Neural cell (in vitro differentiated cells): ENCODE measurements at regions not wholly inside any gene's neighbourhood (a gene's known extent, or its start where the extent isn't known, plus 50 kb on each side); places are given as distances from the start of the nearest gene placed in this dataset.

Experiments
- H2AFZ ChIP-seq: fragments of 200-600, 300-800 bp; sonication (generic), shearing (Covaris generic); 2 replicates; pipeline ENCODE4 v1.6.0; 2014; ENCODE audit warnings: low read depth, mild to moderate bottlenecking, antibody characterized with exemption, low read length, moderate library complexity
- H3F3A ChIP-seq: fragments of 200-600 bp; shearing (Covaris generic); 2 replicates; pipeline ENCODE4 v1.6.1; 2016; ENCODE audit warnings: mild to moderate bottlenecking, moderate library complexity, mixed read lengths, antibody characterized with exemption, low read length; ENCODE audit not compliant: insufficient read depth, poor library complexity, severe bottlenecking
- H3K27ac ChIP-seq: fragments of 200-600, 300-800 bp; sonication (generic), shearing (Covaris generic); 2 replicates; pipeline ENCODE4 v1.5.1; 2014; ENCODE audit warnings: mild to moderate bottlenecking, low read length, moderate library complexity
- H3K27me3 ChIP-seq: fragments of 300-800, 200-600 bp; sonication (generic), shearing (Covaris generic); 2 replicates; pipeline ENCODE4 v1.6.0; 2014; ENCODE audit warnings: mild to moderate bottlenecking, low read depth, low read length, moderate library complexity; ENCODE audit not compliant: insufficient read depth
- H3K36me3 ChIP-seq: fragments of 300-800, 200-600 bp; sonication (generic), shearing (Covaris generic); 2 replicates; pipeline ENCODE4 v1.5.1; 2014; ENCODE audit warnings: mild to moderate bottlenecking, antibody characterized with exemption, low read length, moderate library complexity; ENCODE audit not compliant: insufficient read depth
- H3K4me2 ChIP-seq: fragments of 300-800, 200-600 bp; sonication (generic), shearing (Covaris generic); 2 replicates; pipeline ENCODE4 v1.6.0; 2014; ENCODE audit warnings: mild to moderate bottlenecking, low read length
- H3K4me3 ChIP-seq: fragments of 300-800, 200-600 bp; sonication (generic), shearing (Covaris generic); 2 replicates; pipeline ENCODE4 v1.5.1; 2014; ENCODE audit warnings: mild to moderate bottlenecking, low read length, moderate library complexity
- H3K79me2 ChIP-seq: fragments of 200-600 bp; shearing (Covaris generic); replicated peaks from 2 replicates; pipeline ENCODE4 v1.6.0; 2014; ENCODE audit warnings: mild to moderate bottlenecking, low read length, moderate library complexity; ENCODE audit not compliant: insufficient read depth
- H3K9ac ChIP-seq: fragments of 300-800, 200-600 bp; sonication (generic), shearing (Covaris generic); 2 replicates; pipeline ENCODE4 v1.6.1; 2016; ENCODE audit warnings: mild to moderate bottlenecking, low read length, mixed read lengths
- H3K9me2 ChIP-seq: fragments of 200-600 bp; shearing (Covaris generic); 2 replicates; pipeline ENCODE4 v1.6.1; 2016; ENCODE audit warnings: mild to moderate bottlenecking, low read length, mixed read lengths; ENCODE audit not compliant: insufficient read depth
- H3K9me3 ChIP-seq: fragments of 200-600, 300-800 bp; sonication (generic), shearing (Covaris generic); 2 replicates; pipeline ENCODE4 v1.6.1; 2016; ENCODE audit warnings: mild to moderate bottlenecking, mixed run types, low read length, moderate library complexity, mixed read lengths
- H4K20me1 ChIP-seq: fragments of 200-600 bp; shearing (Covaris generic); 2 replicates; pipeline ENCODE4 v1.6.1; 2016; ENCODE audit warnings: mild to moderate bottlenecking, mixed run types; ENCODE audit not compliant: insufficient read depth
- EP300 ChIP-seq: fragments of 450-650 bp; conservative IDR thresholded peaks from 2 replicates; pipeline ENCODE4 v1.6.1; 2014; ENCODE audit warnings: antibody characterized with exemption, mild to moderate bottlenecking, moderate library complexity; ENCODE audit not compliant: poor library complexity, severe bottlenecking
- EZH2 ChIP-seq: fragments of 200-600, 300-800 bp; shearing (Covaris generic), sonication (generic); IDR thresholded peaks from 2 replicates; pipeline ENCODE4 v1.6.1; 2014; ENCODE audit warnings: antibody characterized with exemption, low read length, borderline replicate concordance, mild to moderate bottlenecking; ENCODE audit not compliant: insufficient read depth, poor library complexity, severe bottlenecking
- MXI1 ChIP-seq: fragments of 450-650 bp; conservative IDR thresholded peaks from 2 replicates; pipeline ENCODE4 v1.6.1; 2014; ENCODE audit warnings: antibody characterized with exemption, mild to moderate bottlenecking; ENCODE audit not compliant: poor library complexity, severe bottlenecking
- POLR2AphosphoS5 ChIP-seq: IDR thresholded peaks from 2 replicates; pipeline ENCODE4 v1.6.1; 2012
- RAD21 ChIP-seq: fragments of 450-650 bp; conservative IDR thresholded peaks from 2 replicates; pipeline ENCODE4 v1.6.1; 2014; ENCODE audit warnings: antibody characterized with exemption, mild to moderate bottlenecking, moderate library complexity
- SMC3 ChIP-seq: fragments of 450-650 bp; conservative IDR thresholded peaks from 2 replicates; pipeline ENCODE4 v1.6.1; 2014; ENCODE audit warnings: antibody characterized with exemption, mild to moderate bottlenecking, moderate library complexity; ENCODE audit not compliant: poor library complexity
- TAF1 ChIP-seq: IDR thresholded peaks from 2 replicates; pipeline ENCODE4 v1.6.1; 2012; ENCODE audit warnings: low read depth
- TF ChIP-seq, protein P1 (sequence below): IDR thresholded peaks from 2 replicates; pipeline ENCODE4 v1.6.1; 2012; ENCODE audit warnings: borderline replicate concordance
- TF ChIP-seq, protein P2 (sequence below): fragments of 450-650 bp; IDR thresholded peaks from 2 replicates; pipeline ENCODE4 v1.5.1; 2014; ENCODE audit warnings: antibody characterized with exemption, mild to moderate bottlenecking, moderate library complexity; ENCODE audit not compliant: poor library complexity, severe bottlenecking

DNA sequence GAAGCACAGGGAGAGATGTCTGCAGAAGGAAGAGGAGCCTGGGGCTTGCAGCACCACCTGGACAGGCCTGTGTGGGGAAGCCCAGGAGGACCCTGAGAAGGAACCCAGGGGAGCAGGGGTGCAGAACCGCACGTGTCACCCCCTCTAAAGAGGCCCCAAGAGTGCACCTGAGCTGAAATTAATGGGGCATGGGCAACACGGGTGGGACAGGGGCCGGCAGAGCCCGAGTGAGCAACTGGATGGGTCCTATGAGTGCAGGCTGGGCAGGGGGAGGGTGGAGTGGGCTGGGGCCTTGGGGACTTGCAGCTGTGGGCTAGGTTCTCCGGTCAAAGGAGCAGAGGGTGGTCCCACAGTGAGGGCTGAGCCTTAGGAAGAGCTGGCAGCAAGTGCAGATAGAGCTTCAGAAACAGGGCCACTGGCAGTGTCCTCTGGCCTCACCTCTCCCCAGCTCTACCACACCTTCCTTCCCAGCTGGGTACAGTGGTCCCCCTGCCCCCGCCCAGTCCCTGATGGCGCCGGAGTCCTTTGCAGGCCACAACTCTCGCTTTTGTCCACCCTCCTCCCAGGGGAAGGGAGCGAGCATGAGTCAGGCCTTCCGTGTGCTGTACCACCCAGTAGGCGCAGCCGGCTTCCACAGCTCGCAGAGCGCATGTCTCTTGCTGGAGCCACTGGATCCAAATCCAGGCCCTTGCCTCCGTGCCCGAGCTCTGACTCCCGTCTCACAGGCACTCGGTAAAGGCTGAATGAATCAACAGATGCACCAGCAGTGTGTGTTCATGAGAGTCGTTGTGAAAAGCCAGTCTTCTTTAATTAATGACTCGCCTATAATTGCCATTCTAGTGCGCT is 131.6 kb downstream of the HMX1 start:
- Histone ChIP-seq H3K4me2 (no peak overlapping the region), H3F3A (no peaks in the 10 kb centered on the region), H4K20me1 (no peaks in the 10 kb centered on the region), H3K4me3 (no peak overlapping the region), H3K9me3 (no peaks in the 10 kb centered on the region), H3K9ac (no peak overlapping the region), H3K27ac (no peak overlapping the region), H2AFZ (no peak overlapping the region), H3K27me3 (no peaks in the 10 kb centered on the region), H3K36me3 (no peaks in the 10 kb centered on the region), H3K79me2 (no peaks in the 10 kb centered on the region), H3K9me2 (no peaks in the 10 kb centered on the region)
- TF ChIP-seq TAF1 (no peak), POLR2AphosphoS5 (no peak), RAD21 (no peak), EZH2 (no peak), MXI1 (no peak), EP300 (no peak), SMC3 (no peak)
- TF ChIP-seq, protein P1, sequence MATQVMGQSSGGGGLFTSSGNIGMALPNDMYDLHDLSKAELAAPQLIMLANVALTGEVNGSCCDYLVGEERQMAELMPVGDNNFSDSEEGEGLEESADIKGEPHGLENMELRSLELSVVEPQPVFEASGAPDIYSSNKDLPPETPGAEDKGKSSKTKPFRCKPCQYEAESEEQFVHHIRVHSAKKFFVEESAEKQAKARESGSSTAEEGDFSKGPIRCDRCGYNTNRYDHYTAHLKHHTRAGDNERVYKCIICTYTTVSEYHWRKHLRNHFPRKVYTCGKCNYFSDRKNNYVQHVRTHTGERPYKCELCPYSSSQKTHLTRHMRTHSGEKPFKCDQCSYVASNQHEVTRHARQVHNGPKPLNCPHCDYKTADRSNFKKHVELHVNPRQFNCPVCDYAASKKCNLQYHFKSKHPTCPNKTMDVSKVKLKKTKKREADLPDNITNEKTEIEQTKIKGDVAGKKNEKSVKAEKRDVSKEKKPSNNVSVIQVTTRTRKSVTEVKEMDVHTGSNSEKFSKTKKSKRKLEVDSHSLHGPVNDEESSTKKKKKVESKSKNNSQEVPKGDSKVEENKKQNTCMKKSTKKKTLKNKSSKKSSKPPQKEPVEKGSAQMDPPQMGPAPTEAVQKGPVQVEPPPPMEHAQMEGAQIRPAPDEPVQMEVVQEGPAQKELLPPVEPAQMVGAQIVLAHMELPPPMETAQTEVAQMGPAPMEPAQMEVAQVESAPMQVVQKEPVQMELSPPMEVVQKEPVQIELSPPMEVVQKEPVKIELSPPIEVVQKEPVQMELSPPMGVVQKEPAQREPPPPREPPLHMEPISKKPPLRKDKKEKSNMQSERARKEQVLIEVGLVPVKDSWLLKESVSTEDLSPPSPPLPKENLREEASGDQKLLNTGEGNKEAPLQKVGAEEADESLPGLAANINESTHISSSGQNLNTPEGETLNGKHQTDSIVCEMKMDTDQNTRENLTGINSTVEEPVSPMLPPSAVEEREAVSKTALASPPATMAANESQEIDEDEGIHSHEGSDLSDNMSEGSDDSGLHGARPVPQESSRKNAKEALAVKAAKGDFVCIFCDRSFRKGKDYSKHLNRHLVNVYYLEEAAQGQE = no peak
- TF ChIP-seq, protein P2, sequence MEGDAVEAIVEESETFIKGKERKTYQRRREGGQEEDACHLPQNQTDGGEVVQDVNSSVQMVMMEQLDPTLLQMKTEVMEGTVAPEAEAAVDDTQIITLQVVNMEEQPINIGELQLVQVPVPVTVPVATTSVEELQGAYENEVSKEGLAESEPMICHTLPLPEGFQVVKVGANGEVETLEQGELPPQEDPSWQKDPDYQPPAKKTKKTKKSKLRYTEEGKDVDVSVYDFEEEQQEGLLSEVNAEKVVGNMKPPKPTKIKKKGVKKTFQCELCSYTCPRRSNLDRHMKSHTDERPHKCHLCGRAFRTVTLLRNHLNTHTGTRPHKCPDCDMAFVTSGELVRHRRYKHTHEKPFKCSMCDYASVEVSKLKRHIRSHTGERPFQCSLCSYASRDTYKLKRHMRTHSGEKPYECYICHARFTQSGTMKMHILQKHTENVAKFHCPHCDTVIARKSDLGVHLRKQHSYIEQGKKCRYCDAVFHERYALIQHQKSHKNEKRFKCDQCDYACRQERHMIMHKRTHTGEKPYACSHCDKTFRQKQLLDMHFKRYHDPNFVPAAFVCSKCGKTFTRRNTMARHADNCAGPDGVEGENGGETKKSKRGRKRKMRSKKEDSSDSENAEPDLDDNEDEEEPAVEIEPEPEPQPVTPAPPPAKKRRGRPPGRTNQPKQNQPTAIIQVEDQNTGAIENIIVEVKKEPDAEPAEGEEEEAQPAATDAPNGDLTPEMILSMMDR = no peak

DNA sequence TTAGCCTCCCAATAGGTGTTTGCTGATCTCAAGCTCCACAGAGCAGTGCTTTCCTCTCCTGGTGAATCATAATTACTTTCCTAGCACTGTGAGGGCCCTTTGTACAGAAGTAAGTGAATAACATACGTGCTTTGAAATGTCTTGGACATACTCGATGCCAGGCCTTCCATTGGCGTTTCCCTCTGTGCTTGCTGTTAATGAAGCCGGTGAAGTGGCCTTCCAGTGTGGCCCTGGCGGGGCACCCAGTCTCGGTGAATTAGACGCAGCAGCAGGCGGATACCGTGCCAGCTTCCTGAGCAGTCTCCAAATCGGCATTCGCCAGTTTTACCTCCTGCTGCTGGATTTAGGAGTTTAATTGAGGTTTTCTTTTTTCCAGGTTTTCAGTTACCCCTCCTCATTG is 132.3 kb downstream of the HMX1 start:
- no peak overlapping the region for H3K4me3 ChIP-seq
- H3K27me3 ChIP-seq = no peaks in the 10 kb centered on the region
- no peak overlapping the region for H3K27ac ChIP-seq

More for the DNA sequence above, 132.3 kb downstream of the HMX1 start:
- Histone ChIP-seq H2AFZ (no peak overlapping the region), H4K20me1 (no peaks in the 10 kb centered on the region), H3K9ac (no peak overlapping the region), H3K9me3 (no peaks in the 10 kb centered on the region), H3K36me3 (no peaks in the 10 kb centered on the region), H3K4me2 (no peak overlapping the region), H3K9me2 (no peaks in the 10 kb centered on the region), H3K79me2 (no peaks in the 10 kb centered on the region), H3F3A (no peaks in the 10 kb centered on the region)
- TF ChIP-seq RAD21 = no peak
- TF ChIP-seq MXI1 = no peak
- no peak for TF ChIP-seq SMC3
- TF ChIP-seq, protein P2 = no peak
- TF ChIP-seq TAF1 = no peak
- no peak for TF ChIP-seq EP300
- no peak for TF ChIP-seq POLR2AphosphoS5
- TF ChIP-seq, protein P1 = no peak
- TF ChIP-seq EZH2 = no peak
